Pulmonary artery endothelial cell (primary cell): ENCODE measurements at regions not wholly inside any gene's neighbourhood (a gene's known extent, or its start where the extent isn't known, plus 50 kb on each side); places are given as distances from the start of the nearest gene placed in this dataset.

Experiments
- DNase-seq: peaks from one replicate; pipeline ENCODE4 v3.0.0-alpha.2; 2011; ENCODE audit warnings: low read depth, low spot score

GRCh38 chr2:41040782-41041520 is 589.1 kb upstream of the SLC8A1 start:
- no peak for DNase-seq

GRCh38 chr2:41042343-41042742 is 590.5 kb upstream of the SLC8A1 start:
- DNase-seq: no peak

- no peak for DNase-seq
Measured at GRCh38 chr2:41061356-41061755, 609.5 kb upstream of the SLC8A1 start.

GRCh38 chr2:41062336-41062735 is 610.4 kb upstream of the SLC8A1 start:
- DNase-seq: no peak

GRCh38 chr2:41066168-41066567 is 614.3 kb upstream of the SLC8A1 start:
- DNase-seq: no peak

GRCh38 chr2:41068740-41069139 is 616.9 kb upstream of the SLC8A1 start:
- no peak for DNase-seq

- DNase-seq: no peak
Measured at GRCh38 chr2:41078341-41078740, 626.5 kb upstream of the SLC8A1 start.

- DNase-seq: no peak
Measured at GRCh38 chr2:41079011-41079410, 627.1 kb upstream of the SLC8A1 start.

GRCh38 chr2:41084321-41084720 is 632.4 kb upstream of the SLC8A1 start:
- DNase-seq: no peak

GRCh38 chr2:41087946-41088345 is 636.1 kb upstream of the SLC8A1 start:
- no peak for DNase-seq

- DNase-seq: no peak
Measured at GRCh38 chr2:41101281-41101680, 649.4 kb upstream of the SLC8A1 start.

- no peak for DNase-seq
Measured at GRCh38 chr2:41109744-41110143, 657.9 kb upstream of the SLC8A1 start.

GRCh38 chr2:41111836-41112627 is 660.1 kb upstream of the SLC8A1 start:
- no peak for DNase-seq

- no peak for DNase-seq
Measured at GRCh38 chr2:41116106-41116797, 664.4 kb upstream of the SLC8A1 start.

GRCh38 chr2:41119489-41119888 is 667.6 kb upstream of the SLC8A1 start:
- DNase-seq: no peak

- no peak for DNase-seq
Measured at GRCh38 chr2:41123341-41123740, 671.5 kb upstream of the SLC8A1 start.

GRCh38 chr2:41127351-41127750 is 675.5 kb upstream of the SLC8A1 start:
- DNase-seq: no peak

GRCh38 chr2:41129988-41130387 is 678.1 kb upstream of the SLC8A1 start:
- DNase-seq: no peak

GRCh38 chr2:41137031-41137430 is 685.1 kb upstream of the SLC8A1 start:
- no peak for DNase-seq

GRCh38 chr2:41141146-41141791 is 689.4 kb upstream of the SLC8A1 start:
- no peak for DNase-seq

- DNase-seq: no peak
Measured at GRCh38 chr2:41142478-41142877, 690.6 kb upstream of the SLC8A1 start.

- no peak for DNase-seq
Measured at GRCh38 chr2:41145066-41145465, 693.2 kb upstream of the SLC8A1 start.
